Skeletal muscle satellite cell (primary cell): ENCODE measurements at regions not wholly inside any gene's neighbourhood (a gene's known extent, or its start where the extent isn't known, plus 50 kb on each side); places are given as distances from the start of the nearest gene placed in this dataset.

Experiments used
- H3K27me3 ChIP-seq: 2 replicates; pipeline ENCODE4 v1.7.0; 2013; ENCODE audit warnings: low read length; ENCODE audit not compliant: control insufficient read depth, insufficient read depth
- H3K36me3 ChIP-seq: 2 replicates; pipeline ENCODE4 v1.7.0; 2013; ENCODE audit warnings: mild to moderate bottlenecking, control low read depth, low read length; ENCODE audit not compliant: insufficient read depth
- H3K4me1 ChIP-seq: 2 replicates; pipeline ENCODE4 v1.7.0; 2013; ENCODE audit warnings: low read length; ENCODE audit not compliant: control insufficient read depth, insufficient read depth
- H3K4me2 ChIP-seq: 2 replicates; pipeline ENCODE4 v1.7.0; 2013; ENCODE audit warnings: mild to moderate bottlenecking, low read length
- H3K4me3 ChIP-seq: 2 replicates; pipeline ENCODE4 v1.7.0; 2013; ENCODE audit warnings: low read length
- H3K9ac ChIP-seq: 2 replicates; pipeline ENCODE4 v1.7.0; 2013; ENCODE audit warnings: mild to moderate bottlenecking, low read depth, low read length, moderate library complexity
- H3K9me3 ChIP-seq: replicated peaks from 2 replicates; pipeline ENCODE4 v1.7.0; 2013; ENCODE audit warnings: mild to moderate bottlenecking, control low read depth, low read length

- H3K27me3 ChIP-seq, result no peaks in the 10 kb centered on the region
- H3K4me3 ChIP-seq, result no peak overlapping the region
- no peak overlapping the region for H3K4me2 ChIP-seq
- H3K9me3 ChIP-seq, result peaks cover 10% of the 10 kb centered on the region
- H3K4me1 ChIP-seq, result no peaks in the 10 kb centered on the region
- no peak overlapping the region for H3K9ac ChIP-seq
- no peaks in the 10 kb centered on the region for H3K36me3 ChIP-seq
These were observed 280.7 kb upstream of the MAGI2 start for GRCh38 chr7:79734181-79734580.

GRCh38 chr7:79732535-79732934 lies 279.1 kb upstream of the MAGI2 start:
- Histone ChIP-seq H3K27me3 (no peaks in the 10 kb centered on the region), H3K36me3 (no peaks in the 10 kb centered on the region), H3K4me2 (no peak overlapping the region), H3K9ac (no peak overlapping the region), H3K4me3 (no peak overlapping the region), H3K4me1 (no peaks in the 10 kb centered on the region), H3K9me3 (peaks cover 10% of the 10 kb centered on the region)

GRCh38 chr7:79730971-79731370 lies 277.5 kb upstream of the MAGI2 start:
- peaks cover 10% of the 10 kb centered on the region for H3K9me3 ChIP-seq
- H3K27me3 ChIP-seq, result no peaks in the 10 kb centered on the region
- H3K4me2 ChIP-seq, result no peak overlapping the region
- no peaks in the 10 kb centered on the region for H3K36me3 ChIP-seq
- H3K9ac ChIP-seq, result no peak overlapping the region
- H3K4me1 ChIP-seq, result no peaks in the 10 kb centered on the region
- no peak overlapping the region for H3K4me3 ChIP-seq

- Histone ChIP-seq H3K9ac (no peak overlapping the region), H3K4me2 (no peak overlapping the region), H3K4me3 (no peak overlapping the region), H3K9me3 (no peaks in the 10 kb centered on the region), H3K36me3 (no peaks in the 10 kb centered on the region), H3K27me3 (no peaks in the 10 kb centered on the region), H3K4me1 (no peaks in the 10 kb centered on the region)
These were observed 270.6 kb upstream of the MAGI2 start for GRCh38 chr7:79723833-79724618.

GRCh38 chr7:79722217-79722616 lies 268.8 kb upstream of the MAGI2 start:
- Histone ChIP-seq H3K4me3 (no peak overlapping the region), H3K27me3 (no peaks in the 10 kb centered on the region), H3K4me2 (no peak overlapping the region), H3K36me3 (no peaks in the 10 kb centered on the region), H3K9me3 (no peaks in the 10 kb centered on the region), H3K9ac (no peak overlapping the region), H3K4me1 (no peaks in the 10 kb centered on the region)

- Histone ChIP-seq H3K9me3 (no peaks in the 10 kb centered on the region), H3K4me1 (no peaks in the 10 kb centered on the region), H3K27me3 (no peaks in the 10 kb centered on the region), H3K9ac (no peak overlapping the region), H3K4me2 (no peak overlapping the region), H3K4me3 (no peak overlapping the region), H3K36me3 (no peaks in the 10 kb centered on the region)
These were observed 265.7 kb upstream of the MAGI2 start for GRCh38 chr7:79719216-79719615.

- Histone ChIP-seq H3K27me3 (no peaks in the 10 kb centered on the region), H3K9me3 (no peaks in the 10 kb centered on the region), H3K9ac (no peak overlapping the region)
These were observed 262.9 kb upstream of the MAGI2 start for GRCh38 chr7:79716329-79716728.

GRCh38 chr7:79714081-79714480 lies 260.6 kb upstream of the MAGI2 start:
- Histone ChIP-seq H3K4me3 (no peak overlapping the region), H3K36me3 (no peaks in the 10 kb centered on the region), H3K4me2 (no peak overlapping the region), H3K27me3 (no peaks in the 10 kb centered on the region), H3K4me1 (no peaks in the 10 kb centered on the region), H3K9ac (no peak overlapping the region), H3K9me3 (no peaks in the 10 kb centered on the region)

More at GRCh38 chr7:79716329-79716728, 262.9 kb upstream of the MAGI2 start:
- Histone ChIP-seq H3K36me3 (no peaks in the 10 kb centered on the region), H3K4me1 (no peaks in the 10 kb centered on the region), H3K4me3 (no peak overlapping the region), H3K4me2 (no peak overlapping the region)

GRCh38 chr7:79713276-79713675 lies 259.8 kb upstream of the MAGI2 start:
- Histone ChIP-seq H3K4me2 (no peak overlapping the region), H3K9ac (no peak overlapping the region), H3K4me1 (no peaks in the 10 kb centered on the region), H3K27me3 (no peaks in the 10 kb centered on the region), H3K4me3 (no peak overlapping the region), H3K36me3 (no peaks in the 10 kb centered on the region), H3K9me3 (no peaks in the 10 kb centered on the region)

GRCh38 chr7:79711660-79712059 lies 258.2 kb upstream of the MAGI2 start:
- Histone ChIP-seq H3K4me3 (no peak overlapping the region), H3K9ac (no peak overlapping the region), H3K4me2 (no peak overlapping the region), H3K36me3 (no peaks in the 10 kb centered on the region), H3K9me3 (no peaks in the 10 kb centered on the region), H3K27me3 (no peaks in the 10 kb centered on the region), H3K4me1 (no peaks in the 10 kb centered on the region)

- Histone ChIP-seq H3K9ac (no peak overlapping the region), H3K9me3 (no peaks in the 10 kb centered on the region), H3K4me2 (no peak overlapping the region), H3K36me3 (no peaks in the 10 kb centered on the region), H3K4me3 (no peak overlapping the region), H3K4me1 (no peaks in the 10 kb centered on the region), H3K27me3 (no peaks in the 10 kb centered on the region)
These were observed 256.3 kb upstream of the MAGI2 start for GRCh38 chr7:79709574-79710409.
